WTC11 (cell line): ENCODE measurements at regions not wholly inside any gene's neighbourhood (a gene's known extent, or its start where the extent isn't known, plus 50 kb on each side); places are given as distances from the start of the nearest gene placed in this dataset.
"Not testable (repeated sequence)": the region's sequence is repeated elsewhere in the genome, so short reads cannot be mapped to it uniquely, and the experiment has no call there.

Experiments used
- ATAC-seq: fragments of 200-7000 bp; cut with Tn5 transposase; 2 replicates; pipeline ENCODE4 v1.10.0; 2021; ENCODE audit warnings: mild to moderate bottlenecking, moderate library complexity
- CTCF ChIA-PET: fragments of 300-600 bp; sonication (Branson Sonifier 250); formaldehyde crosslinking; loops from one replicate; lab custom pipeline; 2021; ENCODE audit warnings: antibody characterized with exemption; lab: Charles Lee
- POLR2A ChIA-PET: fragments of 350-600 bp; sonication (Branson Sonifier 250); formaldehyde crosslinking; loops from one replicate; lab custom pipeline; 2021; ENCODE audit warnings: antibody characterized with exemption; lab: Charles Lee
- DNase-seq: peaks from one replicate; pipeline ENCODE4 v3.0.0; 2021; ENCODE audit warnings: low spot score
- H3K27ac Mint-ChIP-seq: 2 replicates; pipeline ENCODE4 v1.8.0; 2021; ENCODE audit warnings: mixed read lengths
- H3K27me3 Mint-ChIP-seq: 2 replicates; pipeline ENCODE4 v1.8.0; 2021; ENCODE audit warnings: low read depth, mild to moderate bottlenecking, moderate library complexity, mixed read lengths
- H3K36me3 Mint-ChIP-seq: 2 replicates; pipeline ENCODE4 v1.8.0; 2021; ENCODE audit warnings: mixed read lengths
- H3K4me1 Mint-ChIP-seq: 2 replicates; pipeline ENCODE4 v1.8.0; 2022; ENCODE audit warnings: mixed read lengths
- H3K4me3 Mint-ChIP-seq: 2 replicates; pipeline ENCODE4 v1.8.0; 2021; ENCODE audit warnings: mild to moderate bottlenecking, moderate library complexity, mixed read lengths
- H3K9me3 Mint-ChIP-seq: 2 replicates; pipeline ENCODE4 v1.8.0; 2021; ENCODE audit warnings: mixed read lengths
- CREM ChIP-seq: sonication (generic); formaldehyde crosslinking; IDR thresholded peaks from 2 replicates; pipeline ENCODE4 v1.8.1; 2022; ENCODE audit warnings: mild to moderate bottlenecking, missing genetic modification reagents, moderate library complexity
- ETV6 ChIP-seq: sonication (generic); formaldehyde crosslinking; IDR thresholded peaks from 2 replicates; pipeline ENCODE4 v1.8.1; 2022; ENCODE audit warnings: mild to moderate bottlenecking, missing genetic modification reagents
- FOXJ3 ChIP-seq: sonication (generic); formaldehyde crosslinking; IDR thresholded peaks from 2 replicates; pipeline ENCODE4 v1.9.0; 2021; ENCODE audit warnings: missing genetic modification reagents, mild to moderate bottlenecking, borderline replicate concordance
- GABPB1 ChIP-seq: sonication (generic); formaldehyde crosslinking; IDR thresholded peaks from 2 replicates; pipeline ENCODE4 v1.8.1; 2023; ENCODE audit warnings: mild to moderate bottlenecking, missing genetic modification reagents
- GRHL2 ChIP-seq: fragments of 250-450 bp; sonication (Bioruptor Pico); IDR thresholded peaks from 2 replicates; pipeline ENCODE4 v1.8.0; 2022; ENCODE audit warnings: mild to moderate bottlenecking, moderate library complexity; ENCODE audit not compliant: insufficient replicate concordance, severe bottlenecking
- HMGA2 ChIP-seq: fragments of 250-450 bp; sonication (Bioruptor Pico); IDR thresholded peaks from 2 replicates; pipeline ENCODE4 v1.4.0; 2021; ENCODE audit warnings: mild to moderate bottlenecking, moderate library complexity
- IRF2 ChIP-seq: sonication (generic); formaldehyde crosslinking; IDR thresholded peaks from 2 replicates; pipeline ENCODE4 v1.8.0; 2022; ENCODE audit warnings: low read depth, missing genetic modification reagents, borderline replicate concordance
- JUN ChIP-seq: sonication (generic); formaldehyde crosslinking; IDR thresholded peaks from 2 replicates; pipeline ENCODE4 v1.8.0; 2023; ENCODE audit warnings: mild to moderate bottlenecking, missing genetic modification reagents
- PRRX2 ChIP-seq: fragments of 250-450 bp; sonication (Bioruptor Pico); IDR thresholded peaks from 2 replicates; pipeline ENCODE4 v1.8.0; 2021; ENCODE audit warnings: mild to moderate bottlenecking
- SMAD3 ChIP-seq: sonication (generic); formaldehyde crosslinking; IDR thresholded peaks from 2 replicates; pipeline ENCODE4 v1.8.0; 2022; ENCODE audit warnings: missing genetic modification reagents, mild to moderate bottlenecking, borderline replicate concordance
- SOX15 ChIP-seq: fragments of 250-450 bp; sonication (Bioruptor Pico); IDR thresholded peaks from 2 replicates; pipeline ENCODE4 v1.9.0; 2021; ENCODE audit warnings: mild to moderate bottlenecking
- SP1 ChIP-seq: sonication (generic); formaldehyde crosslinking; conservative IDR thresholded peaks from 2 replicates; pipeline ENCODE4 v1.8.1; 2022; ENCODE audit warnings: missing genetic modification reagents
- ZNF121 ChIP-seq: sonication (generic); formaldehyde crosslinking; IDR thresholded peaks from 2 replicates; pipeline ENCODE4 v1.8.0; 2023; ENCODE audit warnings: missing genetic modification reagents
- ZNF138 ChIP-seq: sonication (generic); formaldehyde crosslinking; conservative IDR thresholded peaks from 2 replicates; pipeline ENCODE4 v1.8.1; 2022; ENCODE audit warnings: mild to moderate bottlenecking, moderate library complexity, missing genetic modification reagents
- ZNF263 ChIP-seq: sonication (generic); formaldehyde crosslinking; IDR thresholded peaks from 2 replicates; pipeline ENCODE4 v1.8.1; 2022; ENCODE audit warnings: low read depth, mild to moderate bottlenecking, moderate library complexity, missing genetic modification reagents
- ZNF317 ChIP-seq: sonication (generic); formaldehyde crosslinking; IDR thresholded peaks from 2 replicates; pipeline ENCODE4 v1.8.1; 2023; ENCODE audit warnings: low read depth, mild to moderate bottlenecking, moderate library complexity, missing genetic modification reagents, borderline replicate concordance
- ZNF396 ChIP-seq: fragments of 250-450 bp; sonication (Bioruptor Pico); IDR thresholded peaks from 2 replicates; pipeline ENCODE4 v1.8.0; 2021; ENCODE audit warnings: mild to moderate bottlenecking, moderate library complexity, borderline replicate concordance
- ZNF416 ChIP-seq: fragments of 250-450 bp; sonication (Bioruptor Pico); IDR thresholded peaks from 2 replicates; pipeline ENCODE4 v1.9.0; 2021; ENCODE audit warnings: mild to moderate bottlenecking, inconsistent platforms
- TF ChIP-seq, protein P1 (sequence below): fragments of 250-450 bp; sonication (Bioruptor Pico); IDR thresholded peaks from 2 replicates; pipeline ENCODE4 v1.9.0; 2021; ENCODE audit warnings: mild to moderate bottlenecking, borderline replicate concordance
- TF ChIP-seq, protein P2 (sequence below): fragments of 250-450 bp; sonication (Bioruptor Pico); conservative IDR thresholded peaks from 2 replicates; pipeline ENCODE4 v1.9.0; 2021; ENCODE audit warnings: mild to moderate bottlenecking
- TF ChIP-seq, protein P3 (sequence below): sonication (generic); formaldehyde crosslinking; IDR thresholded peaks from 2 replicates; pipeline ENCODE4 v1.8.0; 2022; ENCODE audit warnings: mild to moderate bottlenecking, missing genetic modification reagents

DNA sequence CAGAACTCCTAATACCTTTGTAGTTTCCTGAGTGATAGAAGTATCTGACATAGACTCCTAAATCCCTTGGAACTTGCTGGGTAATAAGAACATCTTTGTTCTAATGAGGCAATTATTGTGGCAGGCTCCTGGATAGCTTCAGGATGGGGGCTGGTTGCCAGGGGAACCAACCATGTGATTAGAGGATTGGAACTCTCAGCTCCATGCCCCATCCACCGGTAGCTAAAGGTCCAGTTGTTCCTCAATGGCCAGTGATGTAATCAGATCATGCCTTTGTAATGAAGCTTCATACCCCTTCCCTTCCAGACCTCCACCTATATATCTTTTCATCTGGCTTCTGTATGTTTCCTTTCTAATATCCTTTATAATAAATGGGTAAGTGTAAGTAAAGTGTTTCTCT is 221.2 kb upstream of the ALCAM start:
- POLR2A ChIA-PET, result no interaction called here
- CTCF ChIA-PET, result interaction anchor here (0.6 kb wide), 1 partner anchor 372 kb away, joined by 3 read pairs; no protein-coding TSS in a partner anchor
- Mint-ChIP-seq H3K36me3 (peaks cover 25% of the 10 kb centered on the region), H3K4me1 (no peaks in the 10 kb centered on the region), H3K4me3 (no peak overlapping the region), H3K9me3 (peaks cover 26% of the 10 kb centered on the region), H3K27ac (no peak overlapping the region)
- DNase-seq (no peak), ATAC-seq (no peak)
- TF ChIP-seq, protein P1, sequence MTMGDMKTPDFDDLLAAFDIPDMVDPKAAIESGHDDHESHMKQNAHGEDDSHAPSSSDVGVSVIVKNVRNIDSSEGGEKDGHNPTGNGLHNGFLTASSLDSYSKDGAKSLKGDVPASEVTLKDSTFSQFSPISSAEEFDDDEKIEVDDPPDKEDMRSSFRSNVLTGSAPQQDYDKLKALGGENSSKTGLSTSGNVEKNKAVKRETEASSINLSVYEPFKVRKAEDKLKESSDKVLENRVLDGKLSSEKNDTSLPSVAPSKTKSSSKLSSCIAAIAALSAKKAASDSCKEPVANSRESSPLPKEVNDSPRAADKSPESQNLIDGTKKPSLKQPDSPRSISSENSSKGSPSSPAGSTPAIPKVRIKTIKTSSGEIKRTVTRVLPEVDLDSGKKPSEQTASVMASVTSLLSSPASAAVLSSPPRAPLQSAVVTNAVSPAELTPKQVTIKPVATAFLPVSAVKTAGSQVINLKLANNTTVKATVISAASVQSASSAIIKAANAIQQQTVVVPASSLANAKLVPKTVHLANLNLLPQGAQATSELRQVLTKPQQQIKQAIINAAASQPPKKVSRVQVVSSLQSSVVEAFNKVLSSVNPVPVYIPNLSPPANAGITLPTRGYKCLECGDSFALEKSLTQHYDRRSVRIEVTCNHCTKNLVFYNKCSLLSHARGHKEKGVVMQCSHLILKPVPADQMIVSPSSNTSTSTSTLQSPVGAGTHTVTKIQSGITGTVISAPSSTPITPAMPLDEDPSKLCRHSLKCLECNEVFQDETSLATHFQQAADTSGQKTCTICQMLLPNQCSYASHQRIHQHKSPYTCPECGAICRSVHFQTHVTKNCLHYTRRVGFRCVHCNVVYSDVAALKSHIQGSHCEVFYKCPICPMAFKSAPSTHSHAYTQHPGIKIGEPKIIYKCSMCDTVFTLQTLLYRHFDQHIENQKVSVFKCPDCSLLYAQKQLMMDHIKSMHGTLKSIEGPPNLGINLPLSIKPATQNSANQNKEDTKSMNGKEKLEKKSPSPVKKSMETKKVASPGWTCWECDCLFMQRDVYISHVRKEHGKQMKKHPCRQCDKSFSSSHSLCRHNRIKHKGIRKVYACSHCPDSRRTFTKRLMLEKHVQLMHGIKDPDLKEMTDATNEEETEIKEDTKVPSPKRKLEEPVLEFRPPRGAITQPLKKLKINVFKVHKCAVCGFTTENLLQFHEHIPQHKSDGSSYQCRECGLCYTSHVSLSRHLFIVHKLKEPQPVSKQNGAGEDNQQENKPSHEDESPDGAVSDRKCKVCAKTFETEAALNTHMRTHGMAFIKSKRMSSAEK (CRISPR knock-in tag), result no peak
- TF ChIP-seq SOX15 (CRISPR knock-in tag) (no peak), CREM (CRISPR knock-in tag) (no peak), IRF2 (CRISPR knock-in tag) (no peak), HMGA2 (no peak), ZNF416 (CRISPR knock-in tag) (no peak), GABPB1 (CRISPR knock-in tag) (no peak), ZNF263 (CRISPR knock-in tag) (no peak), JUN (CRISPR knock-in tag) (no peak), ETV6 (CRISPR knock-in tag) (no peak), SMAD3 (CRISPR knock-in tag) (no peak), ZNF138 (CRISPR knock-in tag) (no peak), PRRX2 (CRISPR knock-in tag) (no peak), ZNF396 (CRISPR knock-in tag) (no peak), SP1 (CRISPR knock-in tag) (no peak), FOXJ3 (CRISPR knock-in tag) (no peak), GRHL2 (CRISPR knock-in tag) (no peak), ZNF317 (no peak)
- TF ChIP-seq, protein P2, sequence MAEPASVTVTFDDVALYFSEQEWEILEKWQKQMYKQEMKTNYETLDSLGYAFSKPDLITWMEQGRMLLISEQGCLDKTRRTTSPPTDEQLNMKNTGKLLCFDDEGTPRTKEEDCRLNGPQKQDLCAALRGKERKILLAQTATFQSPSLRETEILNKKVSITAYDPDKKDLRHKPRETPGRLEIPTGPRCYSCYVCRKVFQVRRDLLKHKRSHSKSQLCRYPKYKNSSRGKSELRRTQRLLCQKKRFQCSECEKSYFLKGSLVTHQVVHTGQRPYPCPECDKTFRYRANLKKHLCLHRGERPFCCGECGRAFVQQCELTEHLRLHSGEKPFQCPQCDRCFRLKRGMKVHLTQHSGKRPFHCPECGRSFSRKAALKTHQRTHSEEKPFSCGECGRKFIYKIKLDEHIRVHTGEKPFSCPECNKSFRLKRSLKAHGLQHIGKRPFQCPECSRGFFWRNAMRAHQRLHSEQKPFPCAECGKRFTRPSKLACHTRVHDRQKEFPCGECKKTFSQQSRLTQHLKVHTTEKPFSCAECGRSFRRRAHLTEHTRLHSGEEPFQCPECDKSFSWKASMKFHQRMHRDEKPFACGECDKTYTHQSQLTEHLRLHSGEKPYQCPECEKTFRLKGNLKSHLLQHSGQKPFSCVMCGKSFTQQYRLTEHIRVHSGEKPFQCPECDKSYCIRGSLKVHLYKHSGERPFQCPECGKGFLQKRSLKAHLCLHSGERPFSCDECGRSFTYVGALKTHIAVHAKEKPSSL (CRISPR knock-in tag), result no peak
- TF ChIP-seq, protein P3, sequence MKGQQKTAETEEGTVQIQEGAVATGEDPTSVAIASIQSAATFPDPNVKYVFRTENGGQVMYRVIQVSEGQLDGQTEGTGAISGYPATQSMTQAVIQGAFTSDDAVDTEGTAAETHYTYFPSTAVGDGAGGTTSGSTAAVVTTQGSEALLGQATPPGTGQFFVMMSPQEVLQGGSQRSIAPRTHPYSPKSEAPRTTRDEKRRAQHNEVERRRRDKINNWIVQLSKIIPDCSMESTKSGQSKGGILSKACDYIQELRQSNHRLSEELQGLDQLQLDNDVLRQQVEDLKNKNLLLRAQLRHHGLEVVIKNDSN, result no peak
- TF ChIP-seq, all 79 proteins: peak for 0
- no peaks in the 10 kb centered on the region for H3K27me3 Mint-ChIP-seq

DNA sequence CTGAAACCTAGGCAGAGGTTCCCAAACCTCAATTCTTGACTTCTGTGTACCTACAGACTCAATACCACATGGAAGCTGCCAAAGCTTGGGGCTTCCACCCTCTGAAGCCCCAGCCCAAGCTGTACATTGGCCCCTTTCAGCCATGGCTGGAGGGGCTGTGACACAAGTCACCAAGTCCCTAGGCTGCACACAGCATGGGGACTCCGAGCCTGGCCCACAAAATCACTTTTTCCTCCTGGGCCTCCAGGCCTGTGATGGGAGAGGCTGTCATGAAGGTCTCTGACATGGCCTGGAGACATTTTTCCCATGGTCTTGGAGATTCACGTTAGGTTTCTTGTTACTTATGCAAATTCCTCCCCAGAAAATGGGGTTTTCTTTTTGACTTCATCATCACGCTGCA is 217.5 kb upstream of the ALCAM start:
- CTCF ChIA-PET, H3K4me1 Mint-ChIP-seq, H3K27ac Mint-ChIP-seq: not testable (repeated sequence)
- Mint-ChIP-seq H3K9me3 (peaks cover 31% of the 10 kb centered on the region), H3K36me3 (peaks cover 25% of the 10 kb centered on the region)
- TF ChIP-seq ZNF121, result peak; percentile 75
- TF ChIP-seq, all 79 proteins: peak for 1; not testable (repeated sequence) for 78
- ATAC-seq, H3K4me3 Mint-ChIP-seq, POLR2A ChIA-PET, DNase-seq, H3K27me3 Mint-ChIP-seq: not testable (repeated sequence)
